Mesodermal cell (in vitro differentiated cells): ENCODE measurements at regions not wholly inside any gene's neighbourhood (a gene's known extent, or its start where the extent isn't known, plus 50 kb on each side); places are given as distances from the start of the nearest gene placed in this dataset.

Source experiments
- H3K27ac ChIP-seq: 2 replicates; pipeline ENCODE4 v1.7.0; 2013; ENCODE audit warnings: mild to moderate bottlenecking, low read depth, low read length, moderate library complexity; ENCODE audit not compliant: severe bottlenecking
- H3K36me3 ChIP-seq: 2 replicates; pipeline ENCODE4 v1.7.1; 2013; ENCODE audit warnings: mild to moderate bottlenecking, low read length, moderate library complexity; ENCODE audit not compliant: control insufficient read depth, insufficient read depth
- H3K4me1 ChIP-seq: one replicate; pipeline ENCODE4 v1.7.1; 2013; ENCODE audit warnings: mild to moderate bottlenecking, low read length; ENCODE audit not compliant: insufficient read depth, control insufficient read depth, poor library complexity, severe bottlenecking
- H3K4me3 ChIP-seq: 2 replicates; pipeline ENCODE4 v1.7.0; 2013; ENCODE audit warnings: low read length, control low read depth, mild to moderate bottlenecking; ENCODE audit not compliant: insufficient read depth, poor library complexity, severe bottlenecking; ENCODE audit errors: extremely low read depth
- H3K9me3 ChIP-seq: 2 replicates; pipeline ENCODE4 v1.7.1; 2013; ENCODE audit warnings: mild to moderate bottlenecking, low read length, moderate library complexity; ENCODE audit not compliant: control insufficient read depth
- WGBS, 2 experiments: methylation state at CpG; one replicate each; pipeline ENCODE4 v1.1.5; 2013; ENCODE audit warnings: missing lambda C conversion rate in 2 of 2; ENCODE audit not compliant: insufficient coverage in 2 of 2; 5-methylcytosine and 5-hydroxymethylcytosine counted together

DNA sequence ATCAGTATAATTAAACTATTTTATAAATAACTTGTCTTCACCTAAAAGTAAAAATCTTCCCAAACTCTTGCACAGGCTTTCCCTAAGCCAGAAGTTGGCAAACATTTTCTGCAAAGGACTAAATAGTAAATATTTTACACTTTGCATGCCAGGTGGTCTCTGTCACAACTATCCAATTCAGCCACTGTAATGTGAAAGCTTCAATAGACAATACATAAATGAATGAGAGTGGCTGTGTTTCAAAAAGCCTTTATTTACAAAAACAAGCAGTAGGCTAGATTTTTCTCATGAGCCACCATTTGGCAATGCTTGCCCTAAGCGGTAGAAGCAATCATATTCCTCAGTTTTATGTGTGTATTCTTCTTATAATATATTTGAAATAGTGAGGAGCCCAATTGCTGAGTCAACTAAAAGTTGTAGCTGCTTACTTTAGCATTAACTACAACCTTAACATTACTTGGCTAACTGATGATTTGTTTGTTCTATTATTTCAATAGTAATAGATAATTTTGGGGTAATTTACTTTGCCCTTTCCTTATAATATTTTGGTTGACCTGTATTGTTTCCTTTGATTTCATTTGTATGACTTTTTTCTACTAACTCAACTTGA lies 236.0 kb upstream of the SYT1 start:
- Histone ChIP-seq H3K36me3 (no peaks in the 10 kb centered on the region), H3K27ac (no peak overlapping the region), H3K4me3 (no peak overlapping the region), H3K4me1 (no peaks in the 10 kb centered on the region), H3K9me3 (no peaks in the 10 kb centered on the region)
- no CpG with 5 or more reads among the region's 1 CpG for WGBS, 2 experiments

- Histone ChIP-seq H3K9me3 (no peaks in the 10 kb centered on the region), H3K4me1 (no peaks in the 10 kb centered on the region), H3K27ac (no peak overlapping the region), H3K36me3 (no peaks in the 10 kb centered on the region), H3K4me3 (no peak overlapping the region)
- WGBS, 2 experiments, result 81 to 100% methylated on average over 1 to 2 of the region's 4 CpGs
Observed at GRCh38 chr12:78636231-78636855, 228.2 kb upstream of the SYT1 start.

DNA sequence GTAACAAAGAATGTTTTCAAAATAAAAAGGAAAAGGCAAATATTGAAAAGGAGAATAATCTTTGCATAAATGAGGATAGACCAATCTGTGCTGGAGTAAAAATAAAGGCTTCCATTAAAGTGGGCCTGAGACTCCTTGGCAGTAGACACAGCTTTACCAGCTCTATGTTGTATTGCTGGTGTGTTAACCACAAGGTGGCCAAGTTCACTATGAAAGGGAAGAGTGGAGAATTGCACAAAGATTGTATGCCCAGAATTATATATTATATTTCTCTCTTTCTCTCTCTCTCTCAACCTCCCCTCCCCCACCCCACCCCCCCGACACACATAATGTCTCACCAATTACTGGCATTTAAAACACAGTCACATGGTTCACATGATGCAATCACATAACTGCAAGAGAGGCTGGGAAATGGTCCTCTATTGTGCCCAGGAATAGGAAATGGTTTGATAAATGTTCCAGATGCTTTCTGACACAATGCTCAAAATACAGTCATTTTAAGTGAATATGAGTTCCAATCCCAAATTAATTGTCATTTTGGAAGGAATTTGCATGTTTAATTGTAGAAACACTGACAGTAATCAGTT lies 222.6 kb upstream of the SYT1 start:
- H3K27ac ChIP-seq, result no peak overlapping the region
- 50% methylated on average over 1 of the region's 1 CpG; no CpG with 5 or more reads in 1 of the 2 experiments for WGBS, 2 experiments
- H3K36me3 ChIP-seq, result no peaks in the 10 kb centered on the region
- H3K9me3 ChIP-seq, result no peaks in the 10 kb centered on the region
- H3K4me1 ChIP-seq, result no peaks in the 10 kb centered on the region
- no peak overlapping the region for H3K4me3 ChIP-seq

GRCh38 chr12:78645956-78646355 lies 218.6 kb upstream of the SYT1 start:
- Histone ChIP-seq H3K27ac (no peak overlapping the region), H3K4me1 (no peaks in the 10 kb centered on the region), H3K9me3 (no peaks in the 10 kb centered on the region), H3K36me3 (no peaks in the 10 kb centered on the region), H3K4me3 (no peak overlapping the region)
- WGBS, 2 experiments, result 80 to 88% methylated on average over 2 of the region's 2 CpGs

DNA sequence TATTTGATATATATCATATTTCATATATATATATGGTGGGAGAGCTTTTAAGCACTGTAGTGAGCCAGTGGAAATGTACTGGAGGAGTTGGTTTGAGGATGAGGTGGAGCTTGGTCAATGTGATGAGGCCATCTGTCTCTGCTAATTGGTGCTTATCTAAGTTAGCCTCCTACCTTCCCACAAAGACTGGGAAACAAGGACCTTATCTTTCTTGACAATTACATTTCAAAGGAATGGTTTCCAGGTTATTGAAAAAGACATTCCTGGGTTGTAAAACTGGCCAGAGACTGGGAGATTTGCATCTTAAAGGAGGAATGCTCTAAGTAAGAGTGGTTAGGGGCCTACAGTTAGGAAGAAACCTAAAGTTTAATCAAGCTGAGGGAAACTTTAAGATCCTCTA lies 212.8 kb upstream of the SYT1 start:
- Histone ChIP-seq H3K9me3 (no peaks in the 10 kb centered on the region), H3K27ac (no peak overlapping the region), H3K4me3 (no peak overlapping the region), H3K4me1 (no peaks in the 10 kb centered on the region), H3K36me3 (no peaks in the 10 kb centered on the region)

- Histone ChIP-seq H3K4me3 (no peak overlapping the region), H3K9me3 (no peaks in the 10 kb centered on the region), H3K36me3 (no peaks in the 10 kb centered on the region), H3K27ac (no peak overlapping the region), H3K4me1 (no peaks in the 10 kb centered on the region)
- no CpG with 5 or more reads among the region's 1 CpG for WGBS, 2 experiments
Observed at GRCh38 chr12:78666584-78666983, 198.0 kb upstream of the SYT1 start.

DNA sequence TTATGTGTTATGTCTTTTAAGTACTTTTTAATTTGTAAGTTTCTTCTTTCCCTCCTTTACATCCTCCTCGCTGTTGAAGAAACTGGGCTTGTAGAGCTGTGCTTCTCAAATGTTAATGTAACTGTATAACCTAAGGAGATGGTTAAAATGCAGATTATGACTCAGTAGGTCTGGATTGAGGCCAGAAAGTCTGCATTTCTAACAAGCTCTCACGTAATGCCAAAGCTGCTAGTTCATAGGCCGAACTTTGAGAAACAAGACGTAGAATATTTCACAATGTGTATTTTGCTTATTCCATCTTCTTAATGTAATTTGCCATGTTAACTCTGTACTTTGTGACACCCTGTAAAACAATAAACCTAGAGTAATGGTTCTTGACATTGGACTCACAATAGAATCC lies 193.3 kb upstream of the SYT1 start:
- H3K27ac ChIP-seq, result no peak overlapping the region
- no peaks in the 10 kb centered on the region for H3K4me1 ChIP-seq
- H3K9me3 ChIP-seq, result no peaks in the 10 kb centered on the region
- no peak overlapping the region for H3K4me3 ChIP-seq
- H3K36me3 ChIP-seq, result no peaks in the 10 kb centered on the region
- 85 to 100% methylated on average over 1 to 2 of the region's 4 CpGs for WGBS, 2 experiments

DNA sequence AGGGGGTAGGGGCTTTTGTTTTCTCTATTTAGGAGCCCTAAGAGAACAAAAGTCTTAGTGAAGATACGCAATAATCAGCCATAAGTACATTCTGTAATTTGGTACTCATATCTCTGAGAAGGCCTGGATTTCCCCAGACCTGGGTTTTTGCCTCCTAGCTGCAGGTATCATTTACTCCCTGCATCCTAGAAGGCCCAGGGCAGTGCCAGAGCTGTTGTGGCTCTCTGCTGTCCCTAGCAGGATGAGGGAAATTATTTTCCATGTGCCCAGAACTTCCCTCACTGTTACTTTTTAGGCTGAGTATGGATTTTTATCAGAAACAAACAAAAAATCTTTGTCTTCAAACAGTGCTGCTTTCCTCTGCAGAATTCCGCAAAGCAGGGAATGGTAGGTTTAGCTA lies 192.5 kb upstream of the SYT1 start:
- Histone ChIP-seq H3K27ac (no peak overlapping the region), H3K4me3 (no peak overlapping the region), H3K36me3 (no peaks in the 10 kb centered on the region), H3K4me1 (no peaks in the 10 kb centered on the region), H3K9me3 (no peaks in the 10 kb centered on the region)
- WGBS, 2 experiments, result 100% methylated on average over 1 of the region's 2 CpGs; no CpG with 5 or more reads in 1 of the 2 experiments

- Histone ChIP-seq H3K27ac (no peak overlapping the region), H3K4me1 (no peaks in the 10 kb centered on the region), H3K9me3 (no peaks in the 10 kb centered on the region), H3K36me3 (no peaks in the 10 kb centered on the region), H3K4me3 (no peak overlapping the region)
- WGBS, 2 experiments, result no CpG with 5 or more reads among the region's 2 CpGs
Observed at GRCh38 chr12:78674311-78675090, 190.1 kb upstream of the SYT1 start.

GRCh38 chr12:78680596-78680995 lies 184.0 kb upstream of the SYT1 start:
- H3K4me3 ChIP-seq, result no peak overlapping the region
- H3K4me1 ChIP-seq, result no peaks in the 10 kb centered on the region
- WGBS, 2 experiments, result 48 to 72% methylated on average over 2 of the region's 4 CpGs
- no peaks in the 10 kb centered on the region for H3K9me3 ChIP-seq
- H3K27ac ChIP-seq, result no peak overlapping the region
- H3K36me3 ChIP-seq, result no peaks in the 10 kb centered on the region
